ENCODE measurements at regions not wholly inside any gene's neighbourhood (a gene's known extent, or its start where the extent isn't known, plus 50 kb on each side); places are given as distances from the start of the nearest gene placed in this dataset.

GRCh38 chr12:127820846-127821245 is 446.1 kb upstream of the TMEM132C start:
- ChIA-PET CTCF (no interaction called here), POLR2A (no interaction called here)
- no peak for DNase-seq (ENCODE audit: low read depth)
- TF ChIP-seq CTCF (IDR thresholded peaks at IDR 0.05; ENCODE audit: insufficient read depth, low read depth, low read length), result no peak
- Histone ChIP-seq H3K36me3 (ENCODE audit: control insufficient read depth, insufficient read depth, low read length) (no peaks in the 10 kb centered on the region), H3K27me3 (ENCODE audit: control insufficient read depth, insufficient read depth, low read length) (no peaks in the 10 kb centered on the region), H3K4me3 (ENCODE audit: low read depth, low read length) (no peak overlapping the region)

- ChIA-PET POLR2A (no interaction called here), CTCF (interaction anchor here (1.0 kb wide), 1 partner anchor 14 kb away, joined by 3 read pairs; no protein-coding TSS in a partner anchor)
- TF ChIP-seq CTCF (IDR thresholded peaks at IDR 0.05; ENCODE audit: insufficient read depth, low read depth, low read length), result no peak
- Histone ChIP-seq H3K27me3 (ENCODE audit: control insufficient read depth, insufficient read depth, low read length) (no peaks in the 10 kb centered on the region), H3K36me3 (ENCODE audit: control insufficient read depth, insufficient read depth, low read length) (no peaks in the 10 kb centered on the region), H3K4me3 (ENCODE audit: low read depth, low read length) (no peak overlapping the region)
- no peak for DNase-seq (ENCODE audit: low read depth)
Measured at GRCh38 chr12:127822809-127823411, 444.1 kb upstream of the TMEM132C start.

- CTCF ChIA-PET, result no interaction called here
Measured at GRCh38 chr12:127823801-127824200, 443.2 kb upstream of the TMEM132C start.

GRCh38 chr12:127829281-127830064 is 437.5 kb upstream of the TMEM132C start:
- Histone ChIP-seq H3K36me3 (ENCODE audit: control insufficient read depth, insufficient read depth, low read length) (no peaks in the 10 kb centered on the region), H3K27me3 (ENCODE audit: control insufficient read depth, insufficient read depth, low read length) (no peaks in the 10 kb centered on the region), H3K4me3 (ENCODE audit: low read depth, low read length) (no peak overlapping the region)
- ChIA-PET POLR2A (no interaction called here), CTCF (no interaction called here)
- DNase-seq (ENCODE audit: low read depth), result no peak
- TF ChIP-seq CTCF (IDR thresholded peaks at IDR 0.05; ENCODE audit: insufficient read depth, low read depth, low read length), result no peak

More at GRCh38 chr12:127823801-127824200, 443.2 kb upstream of the TMEM132C start:
- H3K36me3 ChIP-seq (ENCODE audit: control insufficient read depth, insufficient read depth, low read length), result no peaks in the 10 kb centered on the region
- DNase-seq (ENCODE audit: low read depth), result no peak
- no peaks in the 10 kb centered on the region for H3K27me3 ChIP-seq (ENCODE audit: control insufficient read depth, insufficient read depth, low read length)
- TF ChIP-seq CTCF (IDR thresholded peaks at IDR 0.05; ENCODE audit: insufficient read depth, low read depth, low read length), result no peak
- POLR2A ChIA-PET, result no interaction called here
- no peak overlapping the region for H3K4me3 ChIP-seq (ENCODE audit: low read depth, low read length)

GRCh38 chr12:127830065-127830460 is 436.9 kb upstream of the TMEM132C start:
- H3K36me3 ChIP-seq (ENCODE audit: control insufficient read depth, insufficient read depth, low read length), result no peaks in the 10 kb centered on the region
- H3K4me3 ChIP-seq (ENCODE audit: low read depth, low read length), result no peak overlapping the region
- no peaks in the 10 kb centered on the region for H3K27me3 ChIP-seq (ENCODE audit: control insufficient read depth, insufficient read depth, low read length)
- no peak for DNase-seq (ENCODE audit: low read depth)
- ChIA-PET CTCF (no interaction called here), POLR2A (no interaction called here)
- no peak for TF ChIP-seq CTCF (IDR thresholded peaks at IDR 0.05; ENCODE audit: insufficient read depth, low read depth, low read length)
